Left colon (tissue), 2 donors: ENCODE measurements at regions not wholly inside any gene's neighbourhood (a gene's known extent, or its start where the extent isn't known, plus 50 kb on each side); places are given as distances from the start of the nearest gene placed in this dataset.

Experiments used
- ATAC-seq: fragments of 200-7000 bp; cut with Tn5 transposase; one replicate; pipeline ENCODE4 v1.9.1; 2020; ENCODE audit warnings: mild to moderate bottlenecking, moderate library complexity
- DNase-seq, 2 donors: peaks; one replicate each; pipeline ENCODE4 v3.0.0-alpha.2; 2020
- intact Hi-C, 2 donors: fragments of 100-400 bp; cut with DNase I in 1 of 2; cut with micrococcal nuclease in 1 of 2; formaldehyde crosslinking; loops; one replicate each; pipeline versions ENCODE4 v1.11.2 to v1.14.0; 2022; cut with DNase I, micrococcal nuclease
- donor health status: DM: no; HTN: no; CAD: no.
- donor health status: DM: yes; HTN: yes; CAD: no.

DNA sequence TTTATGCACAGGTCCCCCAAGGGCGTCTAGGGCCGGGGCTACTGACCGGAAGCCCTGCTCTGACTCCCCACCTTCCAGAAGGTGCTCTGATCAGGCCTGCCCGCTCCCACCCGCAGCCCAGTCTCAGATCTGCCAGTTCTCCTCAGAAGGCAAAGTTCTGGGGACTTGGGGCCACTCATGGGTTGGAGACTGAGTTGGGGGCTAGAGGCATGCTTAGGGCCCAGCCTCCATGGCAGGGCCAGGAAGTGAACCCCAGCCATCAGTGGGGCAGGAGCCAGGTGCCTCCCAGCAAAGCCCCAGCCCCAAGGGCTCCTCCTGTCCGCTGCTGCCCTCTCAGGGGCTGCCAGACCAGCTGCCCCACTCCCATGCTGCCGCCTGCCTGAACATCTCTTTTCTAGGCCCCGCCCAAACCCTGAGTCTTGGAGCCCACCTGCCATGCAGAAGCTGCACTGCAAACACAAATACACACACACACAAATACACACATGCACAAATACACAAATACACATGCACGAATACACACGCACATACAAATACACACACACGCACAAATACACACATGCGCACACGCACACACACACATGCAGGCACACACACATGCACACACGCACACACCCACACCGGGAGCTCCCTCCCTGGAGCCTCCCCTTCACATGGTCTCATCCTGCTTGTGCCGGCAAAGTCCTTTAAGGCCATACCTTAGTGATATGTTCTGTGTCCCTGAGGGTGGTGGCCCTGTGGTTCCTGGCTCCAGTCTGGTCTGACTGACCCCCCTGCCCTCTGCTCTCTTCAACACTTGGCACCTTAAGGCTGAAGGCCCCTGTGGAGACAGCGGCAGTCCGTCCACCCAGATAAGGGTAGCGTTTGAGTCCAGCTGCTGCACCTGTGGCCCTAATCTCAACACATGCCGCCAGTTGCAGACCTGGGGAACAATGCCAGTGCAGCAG lies 59.2 kb upstream of the KLF13 start:
- intact Hi-C loops: no loop called here
- ATAC-seq: no peak
- peak in 1 of 2 donors; percentile 12 for DNase-seq

GRCh38 chr15:31268108-31268501 lies 58.5 kb upstream of the KLF13 start:
- ATAC-seq: no peak
- DNase-seq: peak in 1 of 2 donors; percentile 18
- intact Hi-C loops: no loop called here

GRCh38 chr15:31268911-31269784 lies 57.5 kb upstream of the KLF13 start:
- DNase-seq (peak in 1 of 2 donors; percentile 41), ATAC-seq (peak; percentile 52)
- intact Hi-C loops: no loop called here

- intact Hi-C loops: no loop called here
- DNase-seq (peak in 1 of 2 donors; percentile 3), ATAC-seq (no peak)
Observed at GRCh38 chr15:31269816-31270575, 56.6 kb upstream of the KLF13 start.

GRCh38 chr15:31270767-31271166 lies 55.9 kb upstream of the KLF13 start:
- ATAC-seq: no peak
- DNase-seq: peak in 1 of 2 donors; percentile 19
- intact Hi-C loops: no loop called here

DNA sequence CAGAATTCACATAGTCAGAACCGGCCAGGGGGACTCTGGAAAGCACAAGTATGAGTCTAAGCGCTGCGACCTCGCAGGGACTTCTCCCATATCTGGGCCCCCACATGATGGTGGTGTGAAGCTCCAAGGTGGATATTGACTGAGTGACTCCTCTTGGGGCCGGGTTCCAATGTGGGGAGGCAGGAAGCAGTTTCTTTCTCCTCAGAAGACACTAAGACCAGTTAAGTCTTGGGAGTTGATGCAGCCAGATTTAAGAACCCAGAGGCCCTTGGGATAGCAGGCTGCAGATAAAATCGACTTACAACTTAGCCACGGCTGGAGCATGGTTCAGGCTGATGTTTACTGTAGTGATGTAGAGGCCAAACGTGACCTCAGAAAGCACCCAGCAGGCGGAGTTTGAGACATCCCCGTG lies 55.4 kb upstream of the KLF13 start:
- ATAC-seq: no peak
- intact Hi-C loops: no loop called here
- DNase-seq: peak in 1 of 2 donors; percentile 7

- no peak for ATAC-seq
- intact Hi-C loops: no loop called here
- peak in 1 of 2 donors; percentile 28 for DNase-seq
Observed at GRCh38 chr15:31271711-31272557, 54.7 kb upstream of the KLF13 start.

- DNase-seq: peak; percentile 80 to 89
- peak; percentile 87 for ATAC-seq
- intact Hi-C loops: no loop called here
Observed at GRCh38 chr15:31272558-31273257, 53.9 kb upstream of the KLF13 start.

GRCh38 chr15:31273258-31273941 lies 53.2 kb upstream of the KLF13 start:
- intact Hi-C loops: no loop called here
- DNase-seq: peak in 1 of 2 donors; percentile 9
- no peak for ATAC-seq

DNA sequence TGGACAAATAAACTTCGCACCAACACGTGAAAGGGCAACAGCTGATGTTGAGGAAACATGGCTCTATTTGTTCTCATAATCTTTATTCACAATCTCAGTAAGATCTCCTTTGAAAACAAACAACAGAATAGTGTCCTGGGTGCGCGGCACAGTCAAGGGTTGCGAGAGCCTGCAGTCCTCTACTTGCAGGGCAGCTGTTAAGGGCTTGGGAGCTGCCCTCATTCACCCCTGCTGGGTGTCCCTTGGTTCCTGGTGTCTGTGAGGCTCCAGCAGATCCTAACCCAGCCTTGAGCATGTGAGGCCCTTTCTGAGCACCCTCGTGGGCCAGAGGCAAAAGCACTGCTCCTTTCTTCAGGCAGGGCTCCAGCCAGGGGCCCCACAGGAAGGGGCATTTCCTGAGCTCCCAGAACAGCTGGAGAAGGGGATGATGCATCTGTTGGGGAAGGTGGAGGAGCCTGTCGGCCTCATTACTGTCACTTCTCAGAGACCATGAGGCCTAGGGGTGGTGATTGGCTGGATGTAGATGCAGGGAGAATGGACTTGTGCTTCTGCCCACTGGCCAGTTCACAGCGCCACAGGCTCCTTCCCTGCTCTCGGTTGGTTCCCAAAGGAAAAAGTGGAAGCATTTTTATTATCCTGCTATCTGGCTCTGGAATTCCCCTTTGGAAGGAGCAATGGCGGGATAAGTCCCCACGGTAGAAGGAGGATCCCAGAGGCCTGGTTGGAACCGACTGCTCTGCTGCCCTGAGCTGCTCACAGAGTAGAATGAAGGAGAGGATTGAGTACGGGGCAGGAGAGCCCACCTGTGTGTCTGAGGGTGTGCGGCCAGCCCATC lies 51.9 kb upstream of the KLF13 start:
- DNase-seq: peak in 1 of 2 donors; percentile 15
- peak; percentile 6 for ATAC-seq
- intact Hi-C loops: no loop called here

GRCh38 chr15:31275331-31276262 lies 51.0 kb upstream of the KLF13 start:
- intact Hi-C loops: no loop called here
- ATAC-seq: no peak

DNA sequence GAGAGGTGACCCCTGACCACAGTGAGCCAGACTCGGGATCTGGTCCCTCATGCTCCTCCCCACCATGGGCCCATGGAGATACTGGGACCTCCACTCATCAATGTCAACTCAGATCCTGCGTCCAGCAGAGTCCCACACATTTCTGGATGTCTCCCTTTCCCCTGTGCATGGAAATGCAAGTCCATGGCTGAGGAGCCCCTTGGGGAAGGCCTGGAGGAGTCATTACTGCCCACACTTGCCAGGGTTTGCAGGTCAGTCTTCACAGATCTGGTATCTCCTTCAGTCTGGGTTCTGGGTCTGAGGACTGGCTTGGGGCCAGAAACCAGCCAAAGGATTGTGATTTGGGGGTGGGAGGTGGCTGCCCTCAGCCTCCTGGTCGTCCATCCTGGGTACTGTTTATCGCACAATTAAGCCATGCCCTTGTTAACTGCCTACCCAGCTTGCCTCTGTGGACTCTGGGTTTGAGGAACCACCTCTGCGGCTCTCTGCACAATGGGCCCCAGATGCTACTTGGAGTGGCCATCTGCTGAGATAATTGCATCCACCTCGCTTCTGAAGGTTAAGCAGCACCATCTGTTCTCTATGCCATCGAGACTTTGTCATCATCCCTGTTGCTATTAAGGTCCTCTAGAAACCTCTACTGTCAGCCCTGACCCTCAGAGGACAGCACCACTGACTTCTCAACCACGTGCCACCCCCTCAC lies 49.9 kb upstream of the KLF13 start:
- DNase-seq (peak in 1 of 2 donors; percentile 6), ATAC-seq (no peak)
- intact Hi-C loops: no loop called here

More at GRCh38 chr15:31275331-31276262, 51.0 kb upstream of the KLF13 start:
- DNase-seq: peak in 1 of 2 donors; percentile 6
